GM21786 (cell line): ENCODE measurements at regions not wholly inside any gene's neighbourhood (a gene's known extent, or its start where the extent isn't known, plus 50 kb on each side); places are given as distances from the start of the nearest gene placed in this dataset.
"Not testable (repeated sequence)": the region's sequence is repeated elsewhere in the genome, so short reads cannot be mapped to it uniquely, and the experiment has no call there.

ENCODE experiments used
- ATAC-seq: cut with Tn5 transposase; IDR thresholded peaks from one replicate; pipeline ENCODE4 v1.9.1; 2021; ENCODE audit not compliant: unreplicated experiment

- ATAC-seq: no peak
These were observed 174.0 kb upstream of the PFKP start for GRCh38 chr10:2893158-2893845.

- ATAC-seq: no peak
These were observed 175.6 kb upstream of the PFKP start for GRCh38 chr10:2891770-2892124.

DNA sequence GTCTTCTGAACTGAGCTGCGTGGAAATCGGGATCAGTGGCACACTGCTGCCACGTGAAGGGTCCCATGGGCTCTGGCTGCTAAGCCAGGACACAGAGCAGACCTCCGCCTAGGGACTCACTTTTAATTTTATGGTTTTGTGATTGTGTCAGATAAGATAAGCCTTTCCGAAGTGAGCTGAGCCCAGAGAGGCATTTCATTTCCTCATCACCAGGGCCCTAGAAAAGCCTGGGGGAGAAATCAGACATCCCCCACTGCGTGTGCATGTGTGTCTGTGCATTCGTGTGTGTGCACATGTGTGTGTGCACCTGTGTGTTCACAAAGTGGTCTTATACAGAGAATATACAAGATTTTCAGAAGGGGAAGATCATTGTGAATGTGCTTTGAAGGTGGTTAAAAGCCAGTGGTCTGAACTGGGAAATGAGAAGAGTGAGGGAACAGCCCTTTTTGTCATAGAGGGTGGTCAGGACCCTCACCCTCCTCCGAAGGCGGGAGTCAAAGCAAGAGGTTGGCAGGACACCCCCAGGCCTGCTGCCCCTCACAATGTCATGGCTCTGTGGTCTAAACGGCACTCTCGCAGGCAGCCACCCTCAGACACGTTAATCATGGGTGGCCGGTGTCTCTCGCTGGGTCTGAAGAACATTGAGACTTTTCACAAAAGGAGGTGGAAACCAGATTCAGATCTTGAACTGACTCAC, 176.1 kb upstream of the PFKP start:
- no peak for ATAC-seq

GRCh38 chr10:2890093-2890492, 177.3 kb upstream of the PFKP start:
- ATAC-seq: no peak

GRCh38 chr10:2888403-2889004, 178.8 kb upstream of the PFKP start:
- ATAC-seq: no peak

- ATAC-seq: no peak
These were observed 179.8 kb upstream of the PFKP start for GRCh38 chr10:2887391-2888070.

- ATAC-seq: no peak
These were observed 180.7 kb upstream of the PFKP start for GRCh38 chr10:2886662-2887061.

- ATAC-seq: no peak
These were observed 181.8 kb upstream of the PFKP start for GRCh38 chr10:2885288-2886278.

DNA sequence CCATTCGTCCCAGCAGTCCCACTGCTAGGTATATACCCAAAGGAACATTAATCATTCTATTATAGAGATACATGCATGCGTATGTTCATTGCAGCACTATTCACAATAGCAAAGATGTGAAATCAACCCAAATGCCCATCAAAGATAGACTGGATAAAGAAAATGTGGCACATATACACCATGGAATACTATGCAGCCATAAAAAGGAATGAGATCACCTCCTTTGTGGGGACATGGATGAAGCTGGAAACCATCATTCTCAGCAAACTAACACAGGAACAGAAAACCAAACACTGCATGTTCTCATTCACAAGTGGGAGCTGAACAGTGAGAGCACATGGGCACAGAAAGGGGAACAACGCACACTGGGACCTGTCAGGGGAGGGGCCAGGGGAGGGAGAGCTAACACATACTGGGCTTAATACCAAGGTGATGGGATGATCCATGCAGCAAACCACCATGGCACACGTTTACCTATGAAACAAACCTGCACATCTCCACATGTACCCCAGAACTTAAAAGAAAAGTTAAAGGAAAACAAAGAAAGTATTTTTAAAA, 183.3 kb upstream of the PFKP start:
- not testable (repeated sequence) for ATAC-seq

GRCh38 chr10:2883238-2883637, 184.1 kb upstream of the PFKP start:
- no peak for ATAC-seq

DNA sequence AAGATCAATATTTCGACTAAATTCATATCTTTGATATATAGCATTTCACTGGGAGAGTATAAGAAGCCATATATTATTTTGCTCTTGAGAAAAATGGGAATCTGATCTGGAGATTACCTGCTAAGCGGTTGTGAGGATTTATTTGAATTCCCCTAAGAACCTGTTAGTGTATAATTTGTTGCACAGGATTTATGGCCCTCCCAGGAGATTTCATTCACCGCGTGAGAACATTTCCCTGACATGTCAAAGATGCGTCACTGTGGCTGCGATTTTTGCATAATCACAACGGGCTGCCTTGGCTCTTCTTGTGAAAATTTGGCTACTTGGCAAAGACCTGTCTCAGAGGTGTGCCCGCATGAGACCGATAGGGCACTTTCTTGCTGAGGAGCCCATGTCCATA, 184.7 kb upstream of the PFKP start:
- ATAC-seq: no peak

- ATAC-seq: no peak
These were observed 185.4 kb upstream of the PFKP start for GRCh38 chr10:2881720-2882620.

DNA sequence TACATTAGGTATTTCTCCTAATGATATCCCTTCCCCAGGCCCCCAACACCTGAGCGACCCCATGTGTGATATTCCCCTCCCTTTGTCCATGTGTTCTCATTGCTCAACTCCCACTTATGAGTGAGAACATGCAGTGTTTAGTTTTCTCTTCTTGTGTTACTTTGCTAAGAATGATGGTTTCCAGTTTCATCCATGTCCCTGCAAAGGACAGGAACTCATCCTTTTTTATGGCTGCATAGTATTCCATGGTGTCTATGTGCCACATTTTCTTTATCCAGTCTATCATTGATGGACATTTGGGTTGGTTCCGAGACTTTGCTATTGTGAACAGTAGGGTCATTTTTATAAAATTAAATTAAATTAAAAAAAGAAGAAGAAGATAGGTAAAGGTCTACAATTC, 187.3 kb upstream of the PFKP start:
- not testable (repeated sequence) for ATAC-seq

DNA sequence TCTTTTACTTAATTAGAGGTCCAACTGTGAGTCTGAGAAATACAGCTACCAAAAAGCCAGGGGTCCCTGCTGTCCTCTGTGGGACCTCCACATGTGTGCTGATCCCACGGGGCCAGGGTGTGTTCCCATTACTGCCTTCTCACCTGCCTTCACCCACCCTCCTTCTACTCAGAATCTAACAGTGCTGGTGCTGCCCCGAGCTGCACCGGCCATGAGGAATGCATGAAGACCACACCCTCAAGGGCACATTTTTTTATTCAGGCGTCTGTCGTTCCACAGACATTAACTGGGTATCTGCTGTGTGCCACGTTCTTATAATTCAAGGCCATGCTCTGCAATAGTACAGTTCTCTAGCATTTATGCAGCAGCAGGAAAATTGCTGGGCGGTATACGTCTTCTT, 188.5 kb upstream of the PFKP start:
- ATAC-seq: no peak

- no peak for ATAC-seq
These were observed 191.3 kb upstream of the PFKP start for GRCh38 chr10:2876032-2876431.

- no peak for ATAC-seq
These were observed 192.4 kb upstream of the PFKP start for GRCh38 chr10:2874963-2875362.

GRCh38 chr10:2873769-2874168, 193.6 kb upstream of the PFKP start:
- ATAC-seq: no peak

GRCh38 chr10:2871673-2872219, 195.6 kb upstream of the PFKP start:
- ATAC-seq: no peak

DNA sequence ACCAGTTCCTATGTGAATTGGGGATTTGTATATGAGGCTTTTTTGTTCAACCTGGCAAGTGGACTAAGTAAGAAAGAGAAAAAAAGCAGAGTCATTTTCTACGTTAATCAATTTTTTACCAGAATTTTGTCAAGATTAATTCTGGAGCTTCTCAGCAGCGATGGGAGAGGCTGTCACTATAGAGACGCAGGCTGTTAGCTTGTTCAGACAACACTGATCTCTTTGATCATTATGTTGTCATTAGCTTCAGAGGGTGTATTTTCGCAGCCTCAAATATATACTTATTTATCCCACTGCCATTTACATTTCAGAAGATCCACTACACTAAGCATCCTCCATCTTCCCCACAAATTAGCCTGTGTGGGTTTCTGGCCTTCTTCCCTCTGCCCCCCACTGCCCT, 196.7 kb upstream of the PFKP start:
- ATAC-seq: no peak
